Esophagus muscularis mucosa (tissue), 3 donors: ENCODE measurements at regions not wholly inside any gene's neighbourhood (a gene's known extent, or its start where the extent isn't known, plus 50 kb on each side); places are given as distances from the start of the nearest gene placed in this dataset.

Source experiments
- POLR2A ChIP-seq: fragments of 450-650 bp; IDR thresholded peaks from one replicate; pipeline ENCODE4 v1.6.1; 2017; ENCODE audit warnings: antibody characterized with exemption, moderate library complexity, mild to moderate bottlenecking, low read depth
- TF ChIP-seq, protein P1 (sequence below), 3 experiments: fragments of 200-600 bp in 2 of 3; fragments of 450-650 bp in 1 of 3; sonication (generic) in 2 of 3; IDR thresholded peaks; one replicate each; pipeline ENCODE4 v1.5.1; 2017 to 2019; ENCODE audit warnings: antibody characterized with exemption in 3 of 3, mild to moderate bottlenecking in 2 of 3, moderate library complexity in 1 of 3

DNA sequence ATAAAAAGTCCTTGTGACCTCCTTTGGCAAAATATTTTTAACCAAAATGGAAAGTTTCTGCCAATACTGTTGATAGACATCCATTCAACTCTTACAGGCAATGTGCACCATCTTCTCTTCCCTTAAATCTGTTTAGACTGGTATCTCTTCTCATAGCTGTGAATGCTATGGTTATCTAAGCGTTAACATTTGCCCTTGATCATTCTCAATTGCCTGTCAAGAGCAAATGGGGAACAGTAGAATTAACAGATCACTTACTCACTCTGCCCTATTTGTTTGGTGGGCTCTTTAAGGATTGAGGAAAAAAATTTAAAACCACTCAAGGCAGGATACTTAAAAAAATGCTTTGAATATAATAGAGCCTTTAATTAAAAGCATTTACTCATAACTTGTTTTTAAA lies 808.4 kb downstream of the NXPH1 start:
- no peak for TF ChIP-seq POLR2A
- TF ChIP-seq, protein P1, sequence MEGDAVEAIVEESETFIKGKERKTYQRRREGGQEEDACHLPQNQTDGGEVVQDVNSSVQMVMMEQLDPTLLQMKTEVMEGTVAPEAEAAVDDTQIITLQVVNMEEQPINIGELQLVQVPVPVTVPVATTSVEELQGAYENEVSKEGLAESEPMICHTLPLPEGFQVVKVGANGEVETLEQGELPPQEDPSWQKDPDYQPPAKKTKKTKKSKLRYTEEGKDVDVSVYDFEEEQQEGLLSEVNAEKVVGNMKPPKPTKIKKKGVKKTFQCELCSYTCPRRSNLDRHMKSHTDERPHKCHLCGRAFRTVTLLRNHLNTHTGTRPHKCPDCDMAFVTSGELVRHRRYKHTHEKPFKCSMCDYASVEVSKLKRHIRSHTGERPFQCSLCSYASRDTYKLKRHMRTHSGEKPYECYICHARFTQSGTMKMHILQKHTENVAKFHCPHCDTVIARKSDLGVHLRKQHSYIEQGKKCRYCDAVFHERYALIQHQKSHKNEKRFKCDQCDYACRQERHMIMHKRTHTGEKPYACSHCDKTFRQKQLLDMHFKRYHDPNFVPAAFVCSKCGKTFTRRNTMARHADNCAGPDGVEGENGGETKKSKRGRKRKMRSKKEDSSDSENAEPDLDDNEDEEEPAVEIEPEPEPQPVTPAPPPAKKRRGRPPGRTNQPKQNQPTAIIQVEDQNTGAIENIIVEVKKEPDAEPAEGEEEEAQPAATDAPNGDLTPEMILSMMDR (IDR thresholded peaks at IDR 0.05) = no peak
